Activated CD4-positive, alpha-beta T cell treated with anti-CD3 and anti-CD28 coated beads for 36 hours (primary cell): ENCODE measurements at regions not wholly inside any gene's neighbourhood (a gene's known extent, or its start where the extent isn't known, plus 50 kb on each side); places are given as distances from the start of the nearest gene placed in this dataset.

Experiments
- ATAC-seq: fragments of 200-7000 bp; cut with Tn5 transposase; one replicate; pipeline ENCODE4 v1.10.0; 2021; ENCODE audit warnings: mild to moderate bottlenecking, moderate library complexity
- CTCF ChIA-PET: fragments of 350-600 bp; sonication (Branson Sonifier 250); formaldehyde crosslinking; loops from one replicate; lab custom pipeline; 2021; ENCODE audit warnings: antibody characterized with exemption; lab: Charles Lee
- POLR2A ChIA-PET: fragments of 350-600 bp; sonication (Branson Sonifier 250); formaldehyde crosslinking; loops from one replicate; lab custom pipeline; 2021; ENCODE audit warnings: antibody characterized with exemption, inconsistent platforms; lab: Charles Lee
- DNase-seq: peaks from one replicate; pipeline ENCODE4 v3.0.0-alpha.2; 2020
- H3K27ac Mint-ChIP-seq: one replicate; pipeline ENCODE4 v1.8.0; 2021; ENCODE audit warnings: mixed read lengths
- H3K27me3 Mint-ChIP-seq: one replicate; pipeline ENCODE4 v1.8.0; 2021; ENCODE audit warnings: mixed read lengths
- H3K36me3 Mint-ChIP-seq: one replicate; pipeline ENCODE4 v1.8.0; 2021; ENCODE audit warnings: low read depth, mixed read lengths
- H3K4me1 Mint-ChIP-seq: one replicate; pipeline ENCODE4 v1.8.0; 2021; ENCODE audit warnings: mixed read lengths
- H3K4me3 Mint-ChIP-seq: one replicate; pipeline ENCODE4 v1.8.0; 2021; ENCODE audit warnings: mild to moderate bottlenecking, moderate library complexity, mixed read lengths
- H3K9me3 Mint-ChIP-seq: one replicate; pipeline ENCODE4 v1.8.0; 2021; ENCODE audit warnings: low read depth, mixed read lengths
- intact Hi-C, 2 experiments: fragments of 100-400 bp; cut with DNase I in 1 of 2; cut with micrococcal nuclease in 1 of 2; formaldehyde crosslinking; loops; one replicate each; pipeline versions ENCODE4 v1.14.2 to v1.15.1; 2022 to 2024; cut with DNase I, micrococcal nuclease

DNA sequence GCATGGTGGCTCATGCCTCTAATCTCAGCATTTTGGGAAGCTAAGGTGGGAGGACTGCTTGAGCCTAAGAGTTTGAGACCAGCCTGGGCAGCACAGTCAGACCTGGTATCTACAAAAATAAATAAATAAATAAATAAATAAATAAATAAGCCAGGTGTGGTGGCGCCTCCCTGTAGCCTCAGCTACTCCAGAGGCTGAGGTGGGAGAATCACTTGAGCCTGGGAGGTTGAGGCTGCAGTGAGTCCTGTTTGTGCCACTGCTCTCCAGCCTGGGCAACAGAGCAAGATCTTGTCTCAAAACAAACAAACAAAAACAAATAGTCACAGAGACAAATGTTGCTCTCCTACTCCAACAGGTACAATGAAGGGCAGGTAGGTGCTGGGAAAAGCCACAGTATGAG lies 242.4 kb upstream of the POU3F1 start:
- ATAC-seq: no peak
- Mint-ChIP-seq H3K27ac (no peak overlapping the region), H3K4me1 (peaks cover 3% of the 10 kb centered on the region), H3K9me3 (no peaks in the 10 kb centered on the region), H3K4me3 (no peak overlapping the region), H3K27me3 (peaks cover 27% of the 10 kb centered on the region), H3K36me3 (no peaks in the 10 kb centered on the region)
- DNase-seq: no peak
- intact Hi-C loops: no loop called here
- CTCF ChIA-PET: no interaction called here
- POLR2A ChIA-PET: no interaction called here

- CTCF ChIA-PET: no interaction called here
- intact Hi-C loops: no loop called here
- no peak overlapping the region for H3K4me3 Mint-ChIP-seq
- ATAC-seq (no peak), DNase-seq (no peak)
- no peaks in the 10 kb centered on the region for H3K9me3 Mint-ChIP-seq
- no peak overlapping the region for H3K27ac Mint-ChIP-seq
- POLR2A ChIA-PET: no interaction called here
- peaks cover 23% of the 10 kb centered on the region for H3K27me3 Mint-ChIP-seq
- no peaks in the 10 kb centered on the region for H3K36me3 Mint-ChIP-seq
- H3K4me1 Mint-ChIP-seq: no peaks in the 10 kb centered on the region
These were observed 241.0 kb upstream of the POU3F1 start for GRCh38 chr1:38287547-38287946.

DNA sequence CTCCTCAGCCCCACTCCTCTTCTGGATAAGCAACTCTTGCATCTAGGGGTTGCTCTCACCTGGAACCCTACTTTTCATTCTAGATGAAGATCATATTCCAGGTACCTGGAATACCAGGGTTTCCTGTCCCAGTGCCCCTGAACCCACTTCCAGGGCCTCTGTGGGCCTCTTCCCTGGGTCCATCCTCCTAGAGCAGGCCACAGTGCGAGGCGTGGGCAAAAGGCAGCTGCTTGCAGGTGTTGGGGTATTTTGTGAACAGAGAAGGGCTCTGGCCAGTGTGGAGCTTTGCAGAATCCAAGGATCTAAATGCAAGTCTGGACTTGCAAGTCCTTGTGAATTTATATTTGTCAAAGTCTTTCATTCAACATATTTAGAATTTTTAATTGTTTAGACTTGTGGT lies 240.4 kb upstream of the POU3F1 start:
- Mint-ChIP-seq H3K9me3 (no peaks in the 10 kb centered on the region), H3K27me3 (peaks cover 24% of the 10 kb centered on the region), H3K27ac (no peak overlapping the region), H3K4me1 (no peaks in the 10 kb centered on the region), H3K4me3 (no peak overlapping the region), H3K36me3 (no peaks in the 10 kb centered on the region)
- POLR2A ChIA-PET: no interaction called here
- CTCF ChIA-PET: interaction anchor here (0.5 to 0.8 kb wide), 2 partner anchors 18 to 846 kb away, joined by 3 read pairs; no protein-coding TSS in a partner anchor
- DNase-seq (no peak), ATAC-seq (no peak)
- intact Hi-C loops: no loop called here

GRCh38 chr1:38285807-38286530 lies 239.4 kb upstream of the POU3F1 start:
- DNase-seq (no peak), ATAC-seq (no peak)
- H3K9me3 Mint-ChIP-seq: no peaks in the 10 kb centered on the region
- intact Hi-C loops: no loop called here
- no peak overlapping the region for H3K27ac Mint-ChIP-seq
- ChIA-PET CTCF (interaction anchor here (0.6 to 0.8 kb wide), 2 partner anchors 17 to 35 kb away, joined by 3 to 5 read pairs; no protein-coding TSS in a partner anchor), POLR2A (no interaction called here)
- H3K36me3 Mint-ChIP-seq: no peaks in the 10 kb centered on the region
- no peak overlapping the region for H3K4me3 Mint-ChIP-seq
- H3K4me1 Mint-ChIP-seq: no peaks in the 10 kb centered on the region
- peaks cover 25% of the 10 kb centered on the region for H3K27me3 Mint-ChIP-seq

- intact Hi-C loops: no loop called here
- DNase-seq (no peak), ATAC-seq (no peak)
- CTCF ChIA-PET: no interaction called here
- H3K27me3 Mint-ChIP-seq: peaks cover 23% of the 10 kb centered on the region
- H3K4me3 Mint-ChIP-seq: no peak overlapping the region
- no peaks in the 10 kb centered on the region for H3K4me1 Mint-ChIP-seq
- H3K36me3 Mint-ChIP-seq: no peaks in the 10 kb centered on the region
- POLR2A ChIA-PET: no interaction called here
- peaks cover 2% of the 10 kb centered on the region for H3K9me3 Mint-ChIP-seq
- no peak overlapping the region for H3K27ac Mint-ChIP-seq
These were observed 238.4 kb upstream of the POU3F1 start for GRCh38 chr1:38284953-38285352.

DNA sequence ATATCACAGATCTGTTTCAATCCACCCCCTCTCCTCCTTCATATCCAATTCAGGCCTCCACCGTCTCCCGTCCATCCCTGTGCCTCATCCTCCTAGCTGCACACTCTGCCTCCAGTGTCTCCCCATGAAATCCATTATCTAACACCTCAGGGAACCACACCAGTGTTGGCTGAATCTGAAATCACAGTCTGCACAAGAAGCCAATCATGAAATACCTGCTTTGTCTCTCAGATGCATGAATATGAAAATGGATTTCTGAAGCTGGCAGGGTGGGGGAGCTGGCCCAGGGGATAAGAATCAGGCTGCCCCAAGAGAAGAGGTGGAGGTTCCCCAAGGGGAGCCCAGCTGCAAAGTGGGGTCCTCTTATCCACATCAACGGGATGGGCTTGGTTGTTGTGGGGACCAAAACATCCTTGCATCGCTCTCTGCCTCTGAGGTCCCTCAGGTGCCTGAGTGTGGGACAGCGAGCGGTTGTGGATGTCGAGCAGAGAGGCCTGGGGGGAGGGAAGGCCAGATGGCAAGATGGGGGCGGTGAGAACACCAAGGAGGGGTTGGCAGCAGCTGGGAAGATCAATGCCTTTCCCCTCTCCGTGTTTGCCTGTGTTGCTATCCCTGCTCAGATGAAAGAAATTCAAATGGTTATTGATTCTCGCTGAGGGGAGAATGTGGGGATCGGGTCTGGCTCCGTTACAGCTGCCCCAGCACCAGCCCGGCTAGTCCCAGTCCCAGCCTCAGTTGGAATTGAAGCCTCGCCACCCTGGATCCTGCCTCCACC lies 237.3 kb upstream of the POU3F1 start:
- POLR2A ChIA-PET: no interaction called here
- H3K4me1 Mint-ChIP-seq: no peaks in the 10 kb centered on the region
- CTCF ChIA-PET: interaction anchor here (0.7 kb wide), 1 partner anchor 66 kb away, joined by 3 read pairs; no protein-coding TSS in a partner anchor
- peaks cover 9% of the 10 kb centered on the region for H3K9me3 Mint-ChIP-seq
- H3K4me3 Mint-ChIP-seq: no peak overlapping the region
- no peak overlapping the region for H3K27ac Mint-ChIP-seq
- DNase-seq (no peak), ATAC-seq (no peak)
- intact Hi-C loops: no loop called here
- peaks cover 18% of the 10 kb centered on the region for H3K27me3 Mint-ChIP-seq
- H3K36me3 Mint-ChIP-seq: no peaks in the 10 kb centered on the region

- intact Hi-C loops: no loop called here
- Mint-ChIP-seq H3K27ac (no peak overlapping the region), H3K4me1 (no peaks in the 10 kb centered on the region), H3K4me3 (no peak overlapping the region), H3K9me3 (peaks cover 16% of the 10 kb centered on the region), H3K27me3 (peaks cover 25% of the 10 kb centered on the region), H3K36me3 (no peaks in the 10 kb centered on the region)
- POLR2A ChIA-PET: no interaction called here
- CTCF ChIA-PET: interaction anchor here (0.7 kb wide), 1 partner anchor 523 kb away, joined by 3 read pairs; no protein-coding TSS in a partner anchor
- no peak for DNase-seq
- no peak for ATAC-seq
These were observed 232.6 kb upstream of the POU3F1 start for GRCh38 chr1:38279148-38279547.

DNA sequence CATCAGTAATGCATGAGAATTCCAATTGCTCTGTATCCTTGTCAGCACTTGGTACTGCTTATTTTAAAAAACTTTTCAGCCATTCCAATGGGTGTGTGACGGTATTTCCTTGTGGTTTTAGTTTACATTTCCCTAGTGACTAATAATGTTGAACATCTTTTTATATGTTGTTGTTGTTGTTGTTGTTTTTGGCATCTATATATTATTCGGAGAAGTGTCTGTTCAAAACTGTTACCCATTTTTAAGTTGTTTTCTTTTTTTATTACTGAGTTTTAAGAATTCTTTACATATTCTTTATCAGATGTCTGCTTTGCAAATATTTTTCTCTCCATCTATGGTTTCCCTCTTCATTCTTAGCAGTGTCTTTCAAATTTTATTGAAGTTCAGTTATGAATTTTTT lies 231.1 kb upstream of the POU3F1 start:
- ChIA-PET CTCF (no interaction called here), POLR2A (no interaction called here)
- Mint-ChIP-seq H3K4me1 (no peaks in the 10 kb centered on the region), H3K36me3 (no peaks in the 10 kb centered on the region), H3K4me3 (no peak overlapping the region), H3K9me3 (peaks cover 16% of the 10 kb centered on the region), H3K27me3 (peaks cover 20% of the 10 kb centered on the region), H3K27ac (no peak overlapping the region)
- intact Hi-C loops: no loop called here
- DNase-seq (no peak), ATAC-seq (no peak)

GRCh38 chr1:38275960-38276359 lies 229.4 kb upstream of the POU3F1 start:
- Mint-ChIP-seq H3K4me1 (no peaks in the 10 kb centered on the region), H3K27ac (no peak overlapping the region), H3K4me3 (no peak overlapping the region), H3K36me3 (no peaks in the 10 kb centered on the region), H3K9me3 (peaks cover 16% of the 10 kb centered on the region), H3K27me3 (peaks cover 15% of the 10 kb centered on the region)
- intact Hi-C loops: no loop called here
- ChIA-PET CTCF (no interaction called here), POLR2A (no interaction called here)
- ATAC-seq: no peak
- DNase-seq: no peak

- DNase-seq (no peak), ATAC-seq (no peak)
- Mint-ChIP-seq H3K9me3 (peaks cover 14% of the 10 kb centered on the region), H3K4me1 (no peaks in the 10 kb centered on the region), H3K36me3 (no peaks in the 10 kb centered on the region), H3K4me3 (no peak overlapping the region), H3K27ac (no peak overlapping the region), H3K27me3 (peaks cover 15% of the 10 kb centered on the region)
- ChIA-PET CTCF (no interaction called here), POLR2A (no interaction called here)
- intact Hi-C loops: no loop called here
These were observed 228.4 kb upstream of the POU3F1 start for GRCh38 chr1:38274974-38275373.

DNA sequence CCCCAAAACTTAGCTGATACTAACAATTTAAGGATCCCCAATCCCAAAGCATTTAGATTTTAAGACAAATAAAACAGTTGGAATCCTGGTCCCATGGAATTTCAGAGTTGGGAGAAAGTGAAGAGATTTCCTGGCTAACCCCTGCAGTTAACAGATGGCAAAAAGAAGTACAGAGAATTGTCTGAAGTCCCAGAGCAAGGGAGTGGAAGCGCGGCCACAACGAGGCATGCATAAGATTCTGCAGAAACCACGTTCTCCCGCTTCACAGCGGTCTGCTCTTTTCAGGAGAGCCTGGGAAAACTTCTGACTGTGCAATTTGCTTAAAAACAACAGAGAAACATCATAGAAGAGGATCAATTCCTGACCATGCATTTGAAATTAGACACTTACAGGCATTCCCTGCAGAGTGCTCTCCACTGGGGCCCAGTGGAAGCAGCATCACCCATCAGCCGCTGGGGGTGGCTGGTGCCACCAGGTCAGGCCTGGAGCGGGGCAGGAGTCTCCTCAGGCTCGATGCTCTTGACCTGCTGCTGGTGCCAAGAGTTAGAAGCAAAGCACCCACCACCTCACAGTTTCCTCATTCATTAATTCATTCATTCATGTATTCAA lies 226.7 kb upstream of the POU3F1 start:
- H3K4me1 Mint-ChIP-seq: no peaks in the 10 kb centered on the region
- H3K4me3 Mint-ChIP-seq: no peak overlapping the region
- peaks cover 15% of the 10 kb centered on the region for H3K27me3 Mint-ChIP-seq

More for the DNA sequence above, 226.7 kb upstream of the POU3F1 start:
- ChIA-PET POLR2A (no interaction called here), CTCF (no interaction called here)
- no peak overlapping the region for H3K27ac Mint-ChIP-seq
- peaks cover 5% of the 10 kb centered on the region for H3K9me3 Mint-ChIP-seq
- no peak for ATAC-seq
- H3K36me3 Mint-ChIP-seq: no peaks in the 10 kb centered on the region
- intact Hi-C loops: no loop called here
- no peak for DNase-seq
